ENCODE measurements at regions not wholly inside any gene's neighbourhood (a gene's known extent, or its start where the extent isn't known, plus 50 kb on each side); places are given as distances from the start of the nearest gene placed in this dataset.

DNA sequence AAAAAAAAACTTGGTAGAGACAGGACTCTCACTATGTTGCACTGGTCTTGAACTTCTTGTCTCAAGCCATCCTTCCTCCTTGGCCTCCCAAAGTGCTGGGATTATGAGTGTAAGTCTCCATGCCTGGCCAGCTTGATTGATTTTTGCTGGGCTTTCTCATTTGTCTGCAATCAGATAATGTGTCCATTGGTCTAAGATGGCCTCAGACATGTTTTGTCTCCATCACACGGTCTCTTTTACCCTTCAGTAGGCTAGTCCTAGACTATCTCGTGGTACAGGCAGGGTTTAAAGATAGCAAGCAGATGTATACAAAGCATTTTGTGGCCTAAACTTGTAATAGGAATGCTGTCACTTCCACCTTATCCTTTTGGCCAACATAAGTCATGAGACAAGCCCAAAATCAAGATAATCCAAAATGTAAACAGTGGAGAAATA is 289.1 kb downstream of the TFAP2B start:
- TF ChIP-seq EZH2 (IDR thresholded peaks at IDR 0.05; ENCODE audit: low read length), result no peak
- TF ChIP-seq, protein P1, sequence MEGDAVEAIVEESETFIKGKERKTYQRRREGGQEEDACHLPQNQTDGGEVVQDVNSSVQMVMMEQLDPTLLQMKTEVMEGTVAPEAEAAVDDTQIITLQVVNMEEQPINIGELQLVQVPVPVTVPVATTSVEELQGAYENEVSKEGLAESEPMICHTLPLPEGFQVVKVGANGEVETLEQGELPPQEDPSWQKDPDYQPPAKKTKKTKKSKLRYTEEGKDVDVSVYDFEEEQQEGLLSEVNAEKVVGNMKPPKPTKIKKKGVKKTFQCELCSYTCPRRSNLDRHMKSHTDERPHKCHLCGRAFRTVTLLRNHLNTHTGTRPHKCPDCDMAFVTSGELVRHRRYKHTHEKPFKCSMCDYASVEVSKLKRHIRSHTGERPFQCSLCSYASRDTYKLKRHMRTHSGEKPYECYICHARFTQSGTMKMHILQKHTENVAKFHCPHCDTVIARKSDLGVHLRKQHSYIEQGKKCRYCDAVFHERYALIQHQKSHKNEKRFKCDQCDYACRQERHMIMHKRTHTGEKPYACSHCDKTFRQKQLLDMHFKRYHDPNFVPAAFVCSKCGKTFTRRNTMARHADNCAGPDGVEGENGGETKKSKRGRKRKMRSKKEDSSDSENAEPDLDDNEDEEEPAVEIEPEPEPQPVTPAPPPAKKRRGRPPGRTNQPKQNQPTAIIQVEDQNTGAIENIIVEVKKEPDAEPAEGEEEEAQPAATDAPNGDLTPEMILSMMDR (optimal IDR thresholded peaks at IDR 0.05 in 1 of 3, IDR thresholded peaks at IDR 0.05 in 1 of 3, conservative IDR thresholded peaks at IDR 0.05 in 1 of 3; ENCODE audit: extremely low read depth in 1 of 3, insufficient read depth in 2 of 3, low read length in 3 of 3), result no peak

Measured in keratinocyte (primary cell).